ENCODE measurements at regions not wholly inside any gene's neighbourhood (a gene's known extent, or its start where the extent isn't known, plus 50 kb on each side); places are given as distances from the start of the nearest gene placed in this dataset.

DNA sequence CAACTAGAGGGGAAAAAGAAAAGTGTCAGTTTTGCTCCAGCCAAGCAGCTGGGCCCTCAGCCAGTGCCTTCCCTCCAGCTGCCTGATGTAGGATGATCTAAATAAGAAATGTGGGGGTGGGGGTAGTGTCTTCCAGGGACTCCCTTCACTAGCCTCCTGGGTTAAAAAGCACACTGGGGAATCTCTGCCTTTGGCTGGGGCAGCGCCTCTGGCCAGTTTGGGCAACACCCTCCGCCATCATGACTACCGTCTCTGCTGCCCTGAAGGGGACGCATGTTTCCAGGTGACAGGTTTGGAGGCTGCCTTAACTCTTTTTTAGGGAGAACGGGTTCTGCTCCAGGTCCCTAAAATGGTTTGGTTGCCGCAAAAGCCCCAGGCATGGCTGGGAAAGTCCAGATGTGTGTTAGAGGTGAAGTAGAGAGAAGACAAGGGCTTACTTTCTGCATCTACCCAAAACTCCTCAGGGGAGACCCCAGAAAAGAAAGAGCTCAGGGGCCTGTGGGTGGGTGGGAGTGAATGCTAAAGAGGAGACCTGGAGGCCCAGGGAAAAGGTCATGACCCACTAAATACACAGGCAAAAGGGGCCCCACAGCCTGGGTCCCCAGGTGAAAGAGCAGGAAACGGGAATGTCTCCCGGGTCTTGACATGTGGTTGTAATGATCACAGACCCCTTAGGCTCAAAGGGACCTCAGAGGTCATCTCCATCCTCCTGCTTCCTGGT is 132.8 kb upstream of the CCND2 start:
- DNase-seq (ENCODE audit: low spot score) (no peak), ATAC-seq (no peak), FAIRE-seq (no peak)
- Histone ChIP-seq H3K9me3 (ENCODE audit: low read length) (no peaks in the 10 kb centered on the region), H3K4me2 (ENCODE audit: low read depth, low read length) (peak overlapping the region; percentile 24; the same call in 1 of the 2 replicates), H3K4me3 (replicated peaks in 1 of 3; ENCODE audit: insufficient read depth in 1 of 3, low read depth in 2 of 3, low read length in 3 of 3) (no peak overlapping the region), H3K9ac (ENCODE audit: insufficient read depth, low read depth, low read length) (no peak overlapping the region), H3K4me1 (ENCODE audit: insufficient read depth, low read length) (peaks cover 14% of the 10 kb centered on the region), H3K36me3 (replicated peaks in 1 of 2; ENCODE audit: control insufficient read depth in 1 of 2, insufficient read depth in 2 of 2, low read length in 2 of 2) (no peaks in the 10 kb centered on the region), H3K27me3 (ENCODE audit: control insufficient read depth in 1 of 2, insufficient read depth in 2 of 2, low read length in 2 of 2) (no peaks in the 10 kb centered on the region), H3K27ac (ENCODE audit: extremely low read length, insufficient read depth, low read length) (no peak overlapping the region), H3K79me2 (ENCODE audit: insufficient read depth, low read length) (no peaks in the 10 kb centered on the region), H2AFZ (ENCODE audit: low read length) (no peak overlapping the region), H4K20me1 (ENCODE audit: insufficient read depth, low read length) (no peaks in the 10 kb centered on the region)
- BruUV-seq (replicated peaks) = no TSS peak
- intact Hi-C loops (cut with micrococcal nuclease; ENCODE audit: unreplicated experiment) = no loop called here
- CTCF ChIA-PET (ENCODE audit: low intra/inter-chr PET ratio, low total read pairs) = no interaction called here
- no peak for TF ChIP-seq ZNF619 (CRISPR knock-in tag; IDR thresholded peaks at IDR 0.05)
- TF ChIP-seq ADNP (CRISPR knock-in tag; IDR thresholded peaks at IDR 0.05) = no peak
- TF ChIP-seq ZNF777 (CRISPR knock-in tag; IDR thresholded peaks at IDR 0.05) = no peak
- no peak for TF ChIP-seq IRF1 (CRISPR knock-in tag; IDR thresholded peaks at IDR 0.05; ENCODE audit: low read depth)
- no peak for TF ChIP-seq ZNF672 (CRISPR knock-in tag; IDR thresholded peaks at IDR 0.05)
- no peak for TF ChIP-seq ZNF430 (CRISPR knock-in tag; IDR thresholded peaks at IDR 0.05)
- in situ Hi-C loops (cut with HindIII; ENCODE audit: extremely low pct_ligation_motif_present, low pct_unique_long_range_greater_than_20kb) = no loop called here
- POLR2A ChIA-PET = no interaction called here
- WGBS (ENCODE audit: low lambda C conversion rate) = 42% methylated on average over 7 of the region's 8 CpGs

DNA sequence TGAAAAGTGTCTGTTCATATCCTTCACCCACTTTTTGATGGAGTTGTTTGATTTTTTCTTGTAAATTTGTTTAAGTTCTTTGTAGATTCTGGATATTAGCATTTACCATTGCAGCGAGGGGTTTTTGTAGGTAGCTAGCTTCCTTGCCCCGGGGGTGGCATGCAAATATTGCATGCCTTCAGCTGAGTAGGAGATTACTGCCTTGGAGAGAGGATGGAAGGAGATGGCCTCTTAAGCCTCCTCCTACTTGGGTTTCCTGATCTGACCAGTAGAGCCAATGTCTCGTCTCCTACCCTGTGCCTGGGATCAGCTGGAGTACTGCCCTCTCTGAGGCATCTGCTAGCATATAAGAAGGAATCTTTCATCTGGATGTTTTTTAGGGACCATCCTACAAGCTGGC is 134.4 kb upstream of the CCND2 start:
- POLR2A ChIA-PET = no interaction called here
- Histone ChIP-seq H3K4me3 (replicated peaks in 1 of 3; ENCODE audit: insufficient read depth in 1 of 3, low read depth in 2 of 3, low read length in 3 of 3) (no peak overlapping the region), H2AFZ (ENCODE audit: low read length) (no peak overlapping the region), H4K20me1 (ENCODE audit: insufficient read depth, low read length) (no peaks in the 10 kb centered on the region), H3K4me1 (ENCODE audit: insufficient read depth, low read length) (peaks cover 14% of the 10 kb centered on the region), H3K9ac (ENCODE audit: insufficient read depth, low read depth, low read length) (no peak overlapping the region), H3K9me3 (ENCODE audit: low read length) (no peaks in the 10 kb centered on the region), H3K27ac (ENCODE audit: extremely low read length, insufficient read depth, low read length) (no peak overlapping the region), H3K27me3 (ENCODE audit: control insufficient read depth in 1 of 2, insufficient read depth in 2 of 2, low read length in 2 of 2) (no peaks in the 10 kb centered on the region; a peak in 1 of 5 replicates), H3K36me3 (replicated peaks in 1 of 2; ENCODE audit: control insufficient read depth in 1 of 2, insufficient read depth in 2 of 2, low read length in 2 of 2) (no peaks in the 10 kb centered on the region), H3K79me2 (ENCODE audit: insufficient read depth, low read length) (no peaks in the 10 kb centered on the region), H3K4me2 (ENCODE audit: low read depth, low read length) (no peak overlapping the region)
- FAIRE-seq (no peak), DNase-seq (ENCODE audit: low spot score) (no peak), ATAC-seq (no peak)
- CTCF ChIA-PET (ENCODE audit: low intra/inter-chr PET ratio, low total read pairs) = no interaction called here
- TF ChIP-seq ATF6 (CRISPR knock-in tag; conservative IDR thresholded peaks at IDR 0.05) (no peak), PAXIP1 (CRISPR knock-in tag; conservative IDR thresholded peaks at IDR 0.05) (no peak), ZNF792 (CRISPR knock-in tag; IDR thresholded peaks at IDR 0.05) (no peak), RBAK (CRISPR knock-in tag; IDR thresholded peaks at IDR 0.05) (no peak), TAF15 (IDR thresholded peaks at IDR 0.05; ENCODE audit: low read depth, low read length, poor library complexity, severe bottlenecking) (no peak)
- intact Hi-C loops (cut with micrococcal nuclease; ENCODE audit: unreplicated experiment) = no loop called here
- WGBS (ENCODE audit: low lambda C conversion rate) = 18% methylated on average over 3 of the region's 3 CpGs
- in situ Hi-C loops (cut with HindIII; ENCODE audit: extremely low pct_ligation_motif_present, low pct_unique_long_range_greater_than_20kb) = no loop called here
- no TSS peak for BruUV-seq (replicated peaks)
